NOMO-1 (cell line): ENCODE measurements at regions not wholly inside any gene's neighbourhood (a gene's known extent, or its start where the extent isn't known, plus 50 kb on each side); places are given as distances from the start of the nearest gene placed in this dataset.

Experiments
- DNase-seq, 2 experiments: peaks; one replicate each; lab custom pipeline; 2025; ENCODE audit not compliant: unreplicated experiment in 2 of 2; lab: John Stamatoyannopoulos, UW

- DNase-seq: no peak
Observed at GRCh38 chr10:104505521-104506042, 135.5 kb upstream of the SORCS3 start.

- no peak for DNase-seq
Observed at GRCh38 chr10:104509981-104510380, 131.1 kb upstream of the SORCS3 start.

- DNase-seq: no peak
Observed at GRCh38 chr10:104510644-104511043, 130.4 kb upstream of the SORCS3 start.

- no peak for DNase-seq
Observed at GRCh38 chr10:104512800-104513199, 128.3 kb upstream of the SORCS3 start.

GRCh38 chr10:104515678-104516199 is 125.4 kb upstream of the SORCS3 start:
- peak; percentile 31 to 61 for DNase-seq

- DNase-seq: no peak
Observed at GRCh38 chr10:104516986-104517385, 124.1 kb upstream of the SORCS3 start.

GRCh38 chr10:104517946-104518345 is 123.1 kb upstream of the SORCS3 start:
- no peak for DNase-seq

- no peak for DNase-seq
Observed at GRCh38 chr10:104518891-104519290, 122.2 kb upstream of the SORCS3 start.

- DNase-seq: no peak
Observed at GRCh38 chr10:104520653-104521052, 120.4 kb upstream of the SORCS3 start.

GRCh38 chr10:104521901-104522694 is 119.0 kb upstream of the SORCS3 start:
- DNase-seq: no peak

GRCh38 chr10:104526188-104526587 is 114.9 kb upstream of the SORCS3 start:
- DNase-seq: no peak

GRCh38 chr10:104527013-104527412 is 114.1 kb upstream of the SORCS3 start:
- no peak for DNase-seq

GRCh38 chr10:104540181-104540580 is 100.9 kb upstream of the SORCS3 start:
- DNase-seq: no peak

GRCh38 chr10:104541820-104542219 is 99.3 kb upstream of the SORCS3 start:
- no peak for DNase-seq

- DNase-seq: no peak
Observed at GRCh38 chr10:104546336-104546735, 94.8 kb upstream of the SORCS3 start.

- DNase-seq: no peak
Observed at GRCh38 chr10:104546756-104547155, 94.3 kb upstream of the SORCS3 start.

GRCh38 chr10:104548090-104548489 is 93.0 kb upstream of the SORCS3 start:
- DNase-seq: no peak

GRCh38 chr10:104556831-104557230 is 84.3 kb upstream of the SORCS3 start:
- no peak for DNase-seq

GRCh38 chr10:104557966-104558365 is 83.1 kb upstream of the SORCS3 start:
- DNase-seq: no peak

GRCh38 chr10:104559935-104560334 is 81.2 kb upstream of the SORCS3 start:
- DNase-seq: no peak

GRCh38 chr10:104563051-104563450 is 78.0 kb upstream of the SORCS3 start:
- DNase-seq: no peak

- DNase-seq: no peak
Observed at GRCh38 chr10:104563548-104563947, 77.5 kb upstream of the SORCS3 start.
